GM12872 (cell line): ENCODE measurements at regions not wholly inside any gene's neighbourhood (a gene's known extent, or its start where the extent isn't known, plus 50 kb on each side); places are given as distances from the start of the nearest gene placed in this dataset.

Experiments
- CTCF ChIP-seq: IDR thresholded peaks from 3 replicates; pipeline ENCODE4 v1.5.1; 2011; ENCODE audit warnings: low read depth, mild to moderate bottlenecking, low read length, moderate library complexity; ENCODE audit not compliant: insufficient read depth

- TF ChIP-seq CTCF: no peak
These were observed 395.1 kb downstream of the FOXO1 start for GRCh38 chr13:40271271-40271885.

GRCh38 chr13:40271931-40272775 is 394.3 kb downstream of the FOXO1 start:
- TF ChIP-seq CTCF: no peak

GRCh38 chr13:40272776-40273139 is 393.7 kb downstream of the FOXO1 start:
- no peak for TF ChIP-seq CTCF

DNA sequence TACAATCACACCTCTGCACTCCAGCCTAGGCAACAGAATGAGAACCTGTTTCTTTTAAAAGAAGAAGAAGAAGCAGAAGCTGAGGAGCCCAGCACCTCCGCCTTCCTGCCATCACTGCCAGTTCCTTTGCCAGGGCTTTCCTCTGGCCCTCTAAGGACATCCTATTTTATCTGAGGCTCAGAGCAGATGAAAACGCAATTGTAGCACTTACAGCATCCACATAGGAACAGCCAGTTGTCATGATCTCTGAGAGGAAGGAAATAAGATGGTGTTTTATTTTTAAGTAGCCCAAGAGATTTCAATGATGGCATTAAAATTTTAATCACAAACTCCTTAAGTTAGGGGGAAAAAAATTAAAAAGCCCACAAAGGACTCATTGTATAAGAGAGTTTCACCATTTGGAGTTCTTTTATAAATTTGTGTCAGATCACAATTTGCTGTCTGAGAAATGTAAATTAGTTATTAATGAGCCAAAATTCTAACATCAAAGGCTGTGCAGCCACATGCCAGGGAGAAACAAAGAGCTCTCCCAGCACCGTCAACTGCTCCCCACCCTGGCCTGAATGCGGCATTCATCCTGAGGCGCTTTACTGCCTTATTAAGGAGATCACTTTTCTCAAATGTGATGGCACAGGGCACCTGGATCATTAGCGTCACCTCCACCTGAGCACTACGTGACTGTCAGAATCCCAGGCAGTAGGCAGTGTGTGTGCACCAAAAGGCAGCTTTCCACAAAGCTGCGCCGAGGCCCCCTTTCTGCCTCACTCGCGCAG is 393.0 kb downstream of the FOXO1 start:
- TF ChIP-seq CTCF: no peak

- no peak for TF ChIP-seq CTCF
These were observed 392.3 kb downstream of the FOXO1 start for GRCh38 chr13:40274103-40274502.

DNA sequence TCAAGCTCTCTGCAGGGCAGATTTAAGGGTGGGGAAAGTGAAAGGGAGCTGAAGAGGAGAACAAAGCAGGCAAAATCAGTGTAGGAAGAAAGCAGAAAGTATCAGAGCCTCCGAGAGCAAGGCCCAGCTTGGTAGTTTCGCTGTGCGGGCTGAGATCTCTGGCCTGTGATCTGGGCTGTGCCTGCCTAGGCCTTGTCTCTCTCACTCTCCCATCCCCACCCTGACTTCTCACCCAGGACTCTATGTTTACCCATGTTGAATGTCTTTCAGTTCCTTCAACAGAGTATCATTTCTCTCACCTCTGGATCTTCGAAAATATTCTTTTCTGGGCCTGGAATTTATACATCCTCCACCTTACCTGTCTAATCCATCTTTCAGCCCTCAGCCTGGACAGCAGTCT is 391.3 kb downstream of the FOXO1 start:
- TF ChIP-seq CTCF: no peak

DNA sequence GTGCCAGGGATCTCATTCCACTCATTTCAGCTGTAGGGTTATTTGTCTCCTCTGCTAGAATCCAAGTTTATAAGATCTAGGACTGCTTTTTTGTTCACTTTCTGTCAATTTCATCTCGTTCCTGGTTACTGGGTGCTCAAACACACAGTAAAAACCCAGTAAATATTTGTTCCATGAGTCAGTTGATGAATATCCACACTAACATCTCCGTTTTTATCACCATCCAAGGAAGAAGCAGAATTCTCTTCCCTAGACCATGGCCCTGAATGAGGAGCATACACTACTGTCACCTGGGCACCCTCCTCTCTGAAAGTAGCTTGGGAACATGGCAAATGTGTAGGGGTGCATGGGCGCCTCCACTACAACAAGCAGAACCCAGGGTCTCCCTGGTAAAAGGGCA is 390.8 kb downstream of the FOXO1 start:
- no peak for TF ChIP-seq CTCF
